Esophagus mucosa (tissue), 1 donor: ENCODE measurements at regions not wholly inside any gene's neighbourhood (a gene's known extent, or its start where the extent isn't known, plus 50 kb on each side); places are given as distances from the start of the nearest gene placed in this dataset.
A peak's percentile ranks its signal among the peaks of the same experiment; 100 is the strongest.

ENCODE experiments used
- ATAC-seq: fragments of 200-7000 bp; cut with Tn5 transposase; one replicate; pipeline ENCODE4 v1.9.1; 2020
- donor health status: DM: yes; HTN: yes; CAD: no.

DNA sequence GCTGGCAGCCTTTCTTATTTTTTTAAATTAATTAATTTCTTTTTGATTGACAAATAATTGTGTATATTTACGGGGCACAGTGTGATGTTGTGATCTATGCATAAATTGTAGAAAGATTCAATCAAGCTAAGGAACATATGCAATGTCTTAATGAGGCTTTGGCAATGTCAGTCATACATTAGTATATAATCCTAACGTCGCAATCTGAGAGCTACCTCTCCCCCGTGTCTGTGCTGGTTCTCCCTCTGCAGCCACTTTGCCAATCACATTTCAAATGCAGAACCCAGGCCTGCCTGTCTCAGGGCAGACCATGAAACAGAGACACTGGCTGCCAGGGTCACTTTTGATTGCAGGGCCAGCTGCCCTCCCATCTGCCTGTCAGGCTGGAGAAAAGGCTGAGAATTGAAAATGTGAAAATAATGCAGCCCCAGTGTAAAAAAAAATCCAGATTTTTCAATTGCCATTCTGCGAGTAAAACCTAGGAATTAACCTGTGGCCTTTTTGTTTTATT is 56.3 kb downstream of the SLC24A2 start:
- no peak for ATAC-seq

DNA sequence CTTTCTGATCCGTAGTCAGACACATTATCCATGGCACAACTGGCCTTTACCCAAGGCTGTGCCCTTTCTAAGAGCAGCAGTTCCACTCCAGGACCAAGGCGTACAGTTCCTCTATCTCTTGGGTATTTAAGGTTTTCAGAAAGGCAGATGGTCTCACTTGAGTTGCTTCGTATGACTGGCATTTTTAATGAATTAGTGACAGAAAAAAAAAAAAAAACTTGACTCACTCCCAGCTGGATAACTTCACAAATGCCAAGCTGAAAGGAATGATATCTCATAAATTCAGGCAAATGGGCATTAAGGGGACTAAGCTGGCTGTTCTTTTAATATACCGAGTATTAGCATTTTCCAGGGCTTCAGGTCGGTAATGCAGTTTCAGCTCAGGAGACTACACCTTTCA is 60.7 kb downstream of the SLC24A2 start:
- ATAC-seq = no peak

GRCh38 chr9:19725970-19726369 is 62.9 kb downstream of the SLC24A2 start:
- no peak for ATAC-seq

DNA sequence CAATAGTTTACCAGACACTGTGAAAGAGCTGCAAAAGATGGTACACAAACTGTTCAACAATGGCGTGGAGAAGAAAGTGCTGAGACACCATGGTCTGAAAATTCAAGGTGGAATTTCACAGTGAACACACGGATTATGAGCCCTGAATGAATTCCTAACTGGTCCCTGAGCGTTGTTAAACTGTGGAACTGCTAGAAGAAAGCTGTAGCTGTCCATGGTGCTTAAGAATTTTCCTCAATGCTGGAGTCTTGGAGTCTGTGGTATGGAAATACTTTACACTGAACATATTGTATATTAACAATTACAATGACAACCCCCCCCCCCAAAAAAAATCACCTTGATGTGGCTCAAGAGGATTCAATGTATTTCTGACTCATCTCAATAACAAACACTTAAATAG is 68.5 kb downstream of the SLC24A2 start:
- no peak for ATAC-seq

GRCh38 chr9:19703702-19704101 is 85.1 kb downstream of the SLC24A2 start:
- ATAC-seq = no peak

GRCh38 chr9:19701991-19702390 is 86.8 kb downstream of the SLC24A2 start:
- no peak for ATAC-seq

- ATAC-seq = no peak
Measured at GRCh38 chr9:19701274-19701673, 87.6 kb downstream of the SLC24A2 start.

GRCh38 chr9:19700699-19701098 is 88.1 kb downstream of the SLC24A2 start:
- ATAC-seq = no peak

GRCh38 chr9:19699756-19700155 is 89.1 kb downstream of the SLC24A2 start:
- ATAC-seq = no peak

- no peak for ATAC-seq
Measured at GRCh38 chr9:19698960-19699359, 89.9 kb downstream of the SLC24A2 start.

DNA sequence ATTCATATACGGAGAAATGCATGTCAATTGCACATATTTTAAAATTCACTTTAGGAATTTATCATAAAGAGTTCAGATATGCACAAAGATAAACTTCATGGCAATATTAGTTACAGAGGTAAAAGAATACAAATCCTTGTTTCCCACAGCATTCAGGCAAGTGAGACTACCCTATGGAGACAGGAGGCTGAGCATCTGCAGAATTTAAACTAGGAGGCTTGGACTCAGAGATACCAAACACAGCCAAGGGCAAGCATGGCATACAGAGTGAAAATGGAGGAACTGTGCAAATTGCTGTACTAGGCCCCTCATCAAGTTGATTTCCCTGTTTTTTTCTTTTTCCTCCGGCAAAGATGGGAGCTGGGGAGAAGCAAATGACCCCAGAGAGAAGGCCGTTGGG is 94.2 kb downstream of the SLC24A2 start:
- ATAC-seq = no peak

DNA sequence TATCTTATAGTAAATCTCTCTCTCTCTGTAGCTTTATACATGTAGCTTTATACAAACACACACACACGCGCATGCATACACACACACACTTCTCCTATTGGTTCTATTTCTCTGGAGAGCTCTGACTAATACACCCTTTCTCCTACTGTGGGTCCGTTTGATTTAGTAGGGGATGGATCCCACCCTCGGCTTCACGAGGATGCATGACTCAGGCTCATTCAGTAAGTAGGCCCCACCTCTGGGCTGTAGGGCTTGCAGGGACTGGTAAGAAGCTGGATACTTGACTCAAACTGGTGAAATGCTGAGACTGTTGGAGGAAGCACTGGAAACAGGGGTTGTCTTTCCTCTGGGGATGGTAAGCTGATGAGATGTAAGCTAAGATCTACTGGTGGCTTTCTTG is 98.7 kb downstream of the SLC24A2 start:
- peak; percentile 92 for ATAC-seq

DNA sequence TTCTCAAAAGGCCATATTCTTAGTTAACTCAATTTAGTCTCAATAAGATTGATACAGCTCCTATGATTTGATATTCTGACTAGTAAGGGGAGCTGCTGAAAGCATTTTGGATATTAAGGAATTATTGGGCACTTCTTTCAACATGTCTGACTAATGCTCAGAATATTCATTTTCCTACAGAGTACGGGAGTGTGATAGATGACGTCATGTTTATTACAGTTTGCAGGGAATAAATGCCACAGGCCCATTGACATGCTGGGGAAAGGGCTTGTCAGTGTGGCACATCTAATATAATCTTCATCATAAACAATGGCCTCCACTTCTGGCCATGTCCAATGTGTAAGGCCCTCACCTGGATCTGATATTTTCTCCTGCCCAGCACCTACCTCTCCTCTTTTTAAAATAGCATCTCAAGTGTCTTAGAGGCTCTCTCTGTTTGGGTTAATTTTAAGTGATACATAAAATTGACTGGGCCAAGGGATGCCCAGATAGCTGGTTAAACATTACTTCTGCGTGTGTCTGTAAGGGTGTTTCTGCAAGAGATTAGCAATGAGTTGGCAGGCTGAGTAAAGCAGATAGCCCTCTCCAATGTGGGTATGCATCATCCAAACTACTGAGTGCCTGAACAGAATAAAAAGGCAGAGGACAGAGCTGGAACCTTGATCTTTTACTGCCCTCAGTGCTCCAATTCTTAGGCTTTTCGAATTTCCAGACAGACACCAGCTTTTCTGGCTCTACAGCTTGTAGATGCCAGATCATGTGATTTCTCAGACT is 99.3 kb downstream of the SLC24A2 start:
- ATAC-seq = peak; percentile 52

- no peak for ATAC-seq
Measured at GRCh38 chr9:19683715-19684114, 105.1 kb downstream of the SLC24A2 start.

GRCh38 chr9:19682397-19682796 is 106.4 kb downstream of the SLC24A2 start:
- ATAC-seq = no peak

DNA sequence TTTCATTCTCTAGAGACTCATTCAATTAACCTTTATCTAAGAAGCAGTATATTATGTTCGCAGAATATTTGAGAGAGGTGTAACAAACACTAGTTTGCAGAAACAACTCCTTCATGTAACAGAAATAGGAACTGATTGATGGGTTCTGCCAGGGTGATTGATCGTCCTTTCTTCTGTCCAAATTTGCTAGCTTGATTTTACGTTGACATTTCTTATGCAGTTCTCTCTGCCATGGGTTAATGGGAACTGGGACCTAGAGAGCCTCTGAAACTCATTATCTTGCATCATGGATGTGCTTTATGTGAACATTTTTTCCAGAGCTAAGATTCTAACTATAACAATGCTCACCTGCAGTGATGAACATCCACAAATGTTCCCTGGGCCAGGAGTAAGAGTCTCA is 107.0 kb downstream of the SLC24A2 start:
- no peak for ATAC-seq

DNA sequence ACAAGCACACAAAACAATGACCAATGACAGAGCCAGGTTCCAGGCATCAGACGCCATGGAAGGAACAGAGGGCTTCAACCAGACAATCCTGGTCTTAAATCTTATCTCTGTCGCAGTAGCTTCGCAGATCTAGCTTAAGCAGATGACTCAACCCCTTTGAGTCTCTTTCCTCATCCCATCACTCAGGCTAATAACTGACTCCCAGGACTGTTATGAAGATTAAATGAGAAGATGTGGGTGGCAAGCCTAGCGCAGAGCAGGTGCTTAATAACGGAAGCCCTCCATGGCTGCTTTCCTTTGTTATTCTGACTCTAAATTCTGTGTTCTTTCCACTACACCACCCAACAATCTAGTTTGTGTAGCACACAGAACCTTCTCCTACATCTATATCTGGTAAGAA is 110.9 kb downstream of the SLC24A2 start:
- no peak for ATAC-seq

DNA sequence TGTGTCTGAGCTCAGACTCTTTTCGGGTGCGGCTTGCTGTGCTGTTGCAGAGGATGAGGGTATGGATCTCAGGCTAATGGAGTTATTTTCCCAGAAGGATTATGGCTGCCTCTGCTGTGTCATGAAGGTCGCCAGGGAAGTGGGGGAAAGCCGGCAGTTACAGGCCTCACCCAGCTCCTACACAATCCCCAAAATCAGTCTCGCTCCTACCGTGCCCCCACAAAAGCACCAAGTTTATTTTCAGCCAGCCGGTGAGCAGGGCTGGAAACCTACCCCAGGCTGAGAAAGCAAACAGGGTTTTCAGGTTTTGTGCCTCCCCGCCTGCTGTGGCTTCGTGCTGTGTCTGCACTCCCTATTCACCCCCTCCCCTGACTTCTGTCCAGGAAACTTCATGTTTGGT is 113.3 kb downstream of the SLC24A2 start:
- ATAC-seq = no peak

- no peak for ATAC-seq
Measured at GRCh38 chr9:19666575-19666974, 122.3 kb downstream of the SLC24A2 start.

DNA sequence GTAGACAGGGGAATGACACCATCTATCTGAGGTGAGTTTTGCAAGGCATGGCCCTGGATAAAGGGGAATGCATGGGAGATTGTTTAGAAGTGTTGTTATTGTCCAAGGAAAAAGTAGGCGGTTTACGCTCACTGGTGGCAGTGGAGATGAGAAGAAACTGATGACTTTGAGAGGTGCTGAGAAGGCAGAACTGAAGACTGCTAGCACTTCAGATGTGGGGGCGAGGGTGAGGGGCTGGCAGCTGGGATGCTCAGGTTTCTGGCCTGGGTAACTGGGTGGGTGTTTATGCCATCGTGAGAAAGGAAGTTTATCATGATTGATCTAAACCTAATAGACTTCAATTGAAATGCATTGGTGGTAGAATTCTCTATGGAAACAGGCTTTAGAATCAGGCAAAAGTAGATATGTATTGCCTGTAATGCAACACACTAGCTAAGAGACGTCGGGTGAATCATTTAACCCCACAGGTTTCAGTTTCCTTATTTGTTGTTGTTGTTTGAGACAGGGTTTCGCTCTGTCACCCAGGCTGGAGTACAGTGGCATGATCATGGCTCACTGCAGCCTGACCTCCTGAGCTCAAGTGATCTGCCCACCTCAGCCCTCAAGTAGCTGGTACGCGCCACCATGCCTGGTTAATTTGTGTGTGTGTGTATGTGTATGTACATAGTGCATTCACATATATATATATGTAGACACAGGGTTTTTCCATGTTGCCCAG is 123.5 kb downstream of the SLC24A2 start:
- no peak for ATAC-seq

DNA sequence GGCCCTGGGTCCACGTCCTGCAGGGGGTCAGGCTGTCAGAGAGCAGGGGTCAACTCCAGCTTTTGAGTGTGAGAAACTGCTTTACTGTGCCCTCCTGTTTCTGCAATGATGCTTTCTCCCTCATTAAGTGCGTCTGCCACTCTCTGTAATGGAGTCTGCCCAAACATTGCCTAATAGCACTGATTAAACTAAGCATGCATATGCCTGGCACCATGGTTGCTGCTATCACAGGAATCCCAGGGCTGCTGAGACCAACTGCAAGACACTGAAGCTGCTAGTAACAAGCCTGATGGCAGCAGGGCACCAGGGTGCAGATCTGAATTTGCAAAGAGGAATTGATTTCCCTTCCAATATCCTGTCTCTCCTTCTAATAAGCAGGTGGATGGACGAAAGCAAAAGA is 125.3 kb downstream of the SLC24A2 start:
- no peak for ATAC-seq

DNA sequence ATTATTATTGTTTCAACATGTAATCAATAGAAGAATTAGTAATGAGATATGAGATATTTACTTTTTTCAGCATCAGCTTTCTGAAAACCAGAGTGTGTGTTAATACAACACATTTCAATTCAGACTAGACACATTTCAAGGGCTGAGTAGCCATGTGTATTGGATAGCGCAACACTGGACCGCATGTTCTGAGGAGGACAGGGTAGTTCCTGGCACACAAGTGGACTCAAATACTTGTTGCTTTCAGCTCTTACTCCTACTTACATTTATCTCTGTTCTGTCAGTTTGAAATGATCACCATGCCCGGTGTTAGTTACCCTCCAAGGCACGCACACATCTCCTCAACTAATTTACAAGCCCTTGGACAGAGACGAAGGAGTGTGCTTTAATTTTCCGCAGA is 126.6 kb downstream of the SLC24A2 start:
- no peak for ATAC-seq

DNA sequence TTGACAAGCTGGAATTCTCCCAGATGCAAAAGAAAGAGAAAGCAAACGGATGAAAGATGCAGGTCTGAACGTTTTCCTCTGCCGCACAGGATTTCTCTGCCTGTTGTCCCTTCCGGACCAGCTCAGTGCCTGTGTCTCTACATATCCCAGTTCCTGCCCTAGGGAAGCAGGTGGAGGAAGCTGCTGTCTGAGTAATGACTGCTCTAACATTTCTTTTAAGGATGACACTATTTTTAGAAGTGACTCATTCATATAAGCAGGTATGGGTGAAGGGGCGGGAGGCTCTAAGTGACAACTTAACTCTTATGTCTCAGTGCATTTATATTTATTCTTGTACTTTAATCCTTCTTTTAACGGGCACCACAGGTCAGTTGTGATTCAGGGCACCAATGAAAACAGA is 128.8 kb downstream of the SLC24A2 start:
- ATAC-seq = peak; percentile 57

GRCh38 chr9:19656704-19657103 is 132.1 kb downstream of the SLC24A2 start:
- ATAC-seq = no peak
